ENCODE measurements at regions not wholly inside any gene's neighbourhood (a gene's known extent, or its start where the extent isn't known, plus 50 kb on each side); places are given as distances from the start of the nearest gene placed in this dataset.

- DNase-seq (ENCODE audit: low spot score) = no peak
Measured at GRCh38 chr4:30314001-30314400, 406.2 kb upstream of the PCDH7 start.

GRCh38 chr4:30330894-30331652 lies 389.1 kb upstream of the PCDH7 start:
- no peak for DNase-seq (ENCODE audit: low spot score)

GRCh38 chr4:30341731-30342130 lies 378.4 kb upstream of the PCDH7 start:
- DNase-seq (ENCODE audit: low spot score) = no peak

- DNase-seq (ENCODE audit: low spot score) = no peak
Measured at GRCh38 chr4:30350288-30350687, 369.9 kb upstream of the PCDH7 start.

GRCh38 chr4:30354605-30355004 lies 365.6 kb upstream of the PCDH7 start:
- DNase-seq (ENCODE audit: low spot score) = no peak

- no peak for DNase-seq (ENCODE audit: low spot score)
Measured at GRCh38 chr4:30362436-30362835, 357.7 kb upstream of the PCDH7 start.

- no peak for DNase-seq (ENCODE audit: low spot score)
Measured at GRCh38 chr4:30370105-30370504, 350.1 kb upstream of the PCDH7 start.

- peak; percentile 37 for DNase-seq (ENCODE audit: low spot score)
Measured at GRCh38 chr4:30380404-30380998, 339.7 kb upstream of the PCDH7 start.

GRCh38 chr4:30385650-30386049 lies 334.5 kb upstream of the PCDH7 start:
- no peak for DNase-seq (ENCODE audit: low spot score)

GRCh38 chr4:30386266-30386895 lies 333.8 kb upstream of the PCDH7 start:
- no peak for DNase-seq (ENCODE audit: low spot score)

- DNase-seq (ENCODE audit: low spot score) = no peak
Measured at GRCh38 chr4:30395902-30396301, 324.3 kb upstream of the PCDH7 start.

GRCh38 chr4:30396772-30397475 lies 323.2 kb upstream of the PCDH7 start:
- DNase-seq (ENCODE audit: low spot score) = no peak

GRCh38 chr4:30399476-30399875 lies 320.7 kb upstream of the PCDH7 start:
- DNase-seq (ENCODE audit: low spot score) = no peak

- DNase-seq (ENCODE audit: low spot score) = no peak
Measured at GRCh38 chr4:30402276-30402675, 317.9 kb upstream of the PCDH7 start.

- DNase-seq (ENCODE audit: low spot score) = no peak
Measured at GRCh38 chr4:30413915-30414314, 306.3 kb upstream of the PCDH7 start.

GRCh38 chr4:30416547-30416946 lies 303.6 kb upstream of the PCDH7 start:
- DNase-seq (ENCODE audit: low spot score) = no peak

GRCh38 chr4:30427932-30428331 lies 292.2 kb upstream of the PCDH7 start:
- no peak for DNase-seq (ENCODE audit: low spot score)

- DNase-seq (ENCODE audit: low spot score) = no peak
Measured at GRCh38 chr4:30429813-30430761, 290.1 kb upstream of the PCDH7 start.

GRCh38 chr4:30434656-30435055 lies 285.5 kb upstream of the PCDH7 start:
- DNase-seq (ENCODE audit: low spot score) = no peak

- DNase-seq (ENCODE audit: low spot score) = no peak
Measured at GRCh38 chr4:30436394-30436793, 283.8 kb upstream of the PCDH7 start.

- DNase-seq (ENCODE audit: low spot score) = no peak
Measured at GRCh38 chr4:30437316-30437715, 282.9 kb upstream of the PCDH7 start.

Measured in mucosa of gallbladder (tissue), 1 donor.